Amygdala (tissue), 56 donors: ENCODE measurements at regions not wholly inside any gene's neighbourhood (a gene's known extent, or its start where the extent isn't known, plus 50 kb on each side); places are given as distances from the start of the nearest gene placed in this dataset.
"Not testable (repeated sequence)": the region's sequence is repeated elsewhere in the genome, so short reads cannot be mapped to it uniquely, and the experiment has no call there.

Experiments used
- DNase-seq, 56 donors: peaks; one replicate each; lab custom pipeline; 2025; lab: John Stamatoyannopoulos, UW

DNA sequence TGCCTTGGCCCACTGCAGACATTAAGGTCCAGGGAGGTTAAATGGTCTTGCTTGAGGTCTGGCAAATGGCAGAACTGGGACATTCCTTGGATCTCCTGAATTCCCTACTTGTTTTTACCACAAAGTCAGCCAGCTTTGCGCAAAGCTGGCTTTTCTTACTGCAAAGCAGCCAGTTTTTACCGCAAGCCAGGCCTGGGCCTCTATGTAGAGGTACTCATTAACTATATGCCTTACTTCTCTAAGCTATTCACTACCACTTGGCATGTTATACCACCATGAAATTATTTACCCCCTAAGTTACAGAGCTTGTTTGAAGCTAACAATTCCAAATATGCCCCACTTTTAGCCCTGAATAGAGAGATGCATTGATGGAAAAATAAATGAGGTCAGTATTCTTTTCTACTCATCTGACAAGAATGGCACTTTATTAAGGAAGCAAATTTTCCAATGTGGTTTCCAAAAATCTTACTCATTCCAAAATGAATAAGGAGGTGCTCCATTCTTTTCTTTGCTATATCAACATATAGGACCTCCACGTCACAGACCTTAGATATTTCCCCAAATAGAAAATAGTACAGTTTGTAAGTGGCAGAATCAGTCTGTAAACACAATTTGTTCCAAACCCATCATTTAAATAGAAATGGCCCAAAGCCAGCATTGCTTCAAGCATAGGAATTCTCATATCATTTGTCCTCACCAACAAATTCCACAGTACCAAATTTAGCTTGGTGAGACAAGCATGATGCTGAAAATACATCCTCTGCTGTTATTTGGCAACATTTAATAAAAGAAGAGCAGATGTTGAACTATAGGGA, 143.9 kb upstream of the TSC22D1 start:
- DNase-seq, result peak in 2 of 56 donors; percentile 1

DNA sequence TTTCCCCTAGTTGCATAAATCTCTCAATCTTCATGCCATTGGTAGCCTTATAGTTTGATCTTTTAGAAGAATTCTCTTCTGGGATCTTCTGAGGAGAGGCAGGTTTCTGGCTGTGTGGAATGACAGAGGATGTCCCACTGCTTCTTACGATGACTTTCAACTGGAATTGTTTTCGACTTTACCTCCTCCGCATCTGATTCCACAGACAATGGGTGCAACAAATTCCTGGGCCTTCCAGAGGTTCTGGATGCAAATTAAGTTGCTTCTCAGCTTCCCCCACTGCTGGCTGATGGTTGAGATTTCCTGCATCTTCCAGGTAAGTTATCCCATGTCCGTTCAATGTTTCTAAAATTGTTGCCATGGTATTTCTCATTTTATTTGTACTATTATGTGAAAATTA, 142.3 kb upstream of the TSC22D1 start:
- DNase-seq, result no peak

DNA sequence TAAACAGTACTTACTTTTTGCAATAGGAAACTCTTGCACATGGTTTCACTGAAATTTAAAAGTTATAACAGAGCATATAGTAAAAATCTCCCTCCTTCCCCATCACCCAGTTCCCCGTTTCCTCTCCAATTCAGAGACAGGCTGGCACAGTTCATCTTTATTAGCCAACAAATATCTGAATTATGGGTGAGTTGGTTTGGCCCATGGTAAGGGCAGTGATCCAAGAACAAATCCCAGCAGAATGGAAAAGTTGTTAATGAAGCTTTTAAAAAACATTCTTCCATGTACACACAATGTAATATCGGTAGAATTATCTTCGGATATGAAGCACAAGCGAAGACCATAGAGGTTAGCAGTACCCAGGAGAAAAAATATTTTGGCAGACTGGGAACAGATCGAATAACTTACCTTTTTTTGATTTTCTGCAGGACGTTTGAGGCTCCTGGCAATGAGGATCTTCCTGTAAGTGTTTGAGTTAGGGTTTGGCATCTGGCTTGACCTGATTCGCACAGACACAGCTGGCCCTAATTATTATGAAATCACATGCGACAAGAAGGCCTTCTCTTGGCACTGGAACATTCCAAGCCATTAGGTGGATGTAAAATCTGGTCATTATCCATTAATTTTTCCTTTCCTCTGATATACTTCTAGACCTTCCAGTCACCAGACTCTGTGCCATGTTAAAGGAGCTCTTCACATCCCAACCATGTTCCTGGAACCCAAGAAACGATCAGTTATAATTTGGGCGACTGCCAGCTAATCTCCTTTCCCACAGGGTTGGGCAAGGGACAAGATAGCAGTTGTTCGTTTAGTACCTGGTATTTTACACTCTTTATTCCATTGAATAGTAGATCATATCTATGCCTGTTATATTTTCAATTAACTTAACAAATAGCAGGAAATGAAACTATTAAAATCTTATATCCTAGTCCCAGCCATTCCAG, 139.4 kb upstream of the TSC22D1 start:
- no peak for DNase-seq

DNA sequence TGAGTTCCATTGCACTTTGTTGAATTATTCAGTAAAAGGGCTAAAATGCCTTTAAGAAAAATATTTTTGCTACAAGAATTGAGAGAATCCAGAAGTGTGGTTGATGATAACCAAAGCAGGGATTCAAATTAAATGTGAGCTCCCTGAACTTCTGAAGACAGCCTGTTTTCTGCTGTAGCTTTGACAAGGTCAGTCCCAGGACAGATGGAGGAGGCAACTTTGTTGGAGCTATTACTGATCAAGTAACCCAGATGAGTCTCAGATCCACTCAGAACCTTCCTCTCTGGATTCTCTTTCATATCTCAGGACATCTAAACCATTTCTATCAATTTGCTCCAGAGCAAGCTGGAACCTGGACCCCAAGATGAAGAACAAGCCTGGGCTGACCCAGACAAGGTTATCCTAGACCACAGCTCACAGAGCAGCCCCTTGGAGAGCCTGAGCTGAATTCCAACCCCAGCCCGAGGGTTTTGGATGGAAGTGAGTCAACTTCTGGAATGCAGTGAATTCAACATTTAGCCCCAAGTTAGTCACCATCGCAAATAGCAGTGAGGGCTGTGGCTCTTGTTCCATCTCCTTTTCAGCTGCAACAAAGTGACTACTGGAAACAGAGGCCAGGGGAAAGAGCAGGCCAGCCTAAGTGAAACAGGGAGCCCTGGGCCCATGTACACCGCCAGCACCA, 137.8 kb upstream of the TSC22D1 start:
- no peak for DNase-seq

DNA sequence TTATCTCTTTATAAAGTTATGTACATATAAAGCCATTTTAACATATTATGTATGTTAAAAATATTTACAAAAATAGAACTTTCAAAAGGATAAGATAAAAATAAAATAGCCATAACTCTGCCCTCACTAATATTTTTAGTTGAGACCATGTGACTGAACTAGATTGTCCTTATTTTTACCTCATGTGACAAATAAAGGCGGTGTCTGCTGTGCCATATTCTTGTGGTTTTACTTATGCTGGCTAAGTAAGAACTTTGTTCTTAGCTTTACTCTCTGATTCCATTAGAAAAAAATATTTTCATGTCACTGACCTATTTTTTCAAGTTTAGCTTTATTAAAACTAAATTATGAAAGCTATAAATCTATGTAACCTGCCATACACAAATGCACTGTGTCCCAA, 135.6 kb upstream of the TSC22D1 start:
- no peak for DNase-seq

DNA sequence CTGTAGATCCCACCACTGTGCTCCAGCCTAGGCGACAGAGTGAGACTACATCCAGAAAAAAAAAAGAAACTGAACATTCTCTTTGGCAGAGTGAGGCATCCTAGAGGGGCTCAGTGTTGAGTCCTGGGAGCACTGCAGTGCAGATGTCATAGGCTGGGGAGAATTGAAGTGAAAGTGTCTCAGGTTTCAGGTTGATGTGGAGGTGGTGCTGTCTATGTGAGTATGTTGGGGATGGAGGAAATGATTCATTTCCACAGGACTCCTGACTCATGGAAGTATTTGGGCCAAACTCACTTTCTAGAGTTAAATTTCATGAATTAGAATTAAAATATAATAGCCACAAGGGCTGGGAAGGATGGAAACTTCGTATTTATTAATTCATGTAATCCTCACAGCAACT, 134.4 kb upstream of the TSC22D1 start:
- no peak for DNase-seq

DNA sequence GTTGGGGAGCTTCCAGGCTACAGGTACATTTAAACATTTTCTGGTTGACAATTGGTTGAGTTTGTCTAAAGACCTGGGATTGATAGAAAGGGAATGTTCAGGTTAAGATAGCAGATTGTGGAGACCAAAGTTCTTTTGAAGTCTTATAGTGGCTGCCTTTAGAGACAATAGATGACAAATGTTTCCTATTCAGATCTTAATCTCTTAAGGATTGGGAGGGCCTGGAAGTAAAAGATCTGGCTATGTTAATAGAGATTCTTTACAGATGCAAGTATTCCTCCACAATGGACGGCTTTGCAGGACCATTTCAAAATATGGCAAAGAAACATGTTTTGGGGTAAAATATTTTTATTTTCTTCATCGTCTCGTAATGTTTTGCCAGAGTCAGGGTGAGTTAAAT, 128.7 kb upstream of the TSC22D1 start:
- not testable (repeated sequence) for DNase-seq

DNA sequence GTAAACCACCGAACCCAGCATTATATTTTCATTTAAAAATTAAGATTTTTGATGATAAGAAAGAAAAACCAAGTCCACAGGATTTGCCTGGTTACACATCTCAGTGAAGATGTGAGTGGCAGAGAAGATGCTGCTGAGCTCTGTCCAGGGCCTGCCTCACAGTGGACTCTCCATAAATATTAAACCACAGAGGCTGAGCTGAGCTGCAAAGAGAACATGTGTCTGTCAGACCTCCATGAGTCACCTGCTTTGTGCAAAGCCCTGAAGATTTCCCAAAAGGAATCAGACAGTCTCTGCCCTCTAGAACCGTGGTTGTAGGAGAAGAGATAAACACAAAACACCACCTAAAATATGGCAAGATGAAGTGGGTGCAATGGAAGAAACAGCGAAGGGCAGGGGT, 127.2 kb upstream of the TSC22D1 start:
- no peak for DNase-seq

DNA sequence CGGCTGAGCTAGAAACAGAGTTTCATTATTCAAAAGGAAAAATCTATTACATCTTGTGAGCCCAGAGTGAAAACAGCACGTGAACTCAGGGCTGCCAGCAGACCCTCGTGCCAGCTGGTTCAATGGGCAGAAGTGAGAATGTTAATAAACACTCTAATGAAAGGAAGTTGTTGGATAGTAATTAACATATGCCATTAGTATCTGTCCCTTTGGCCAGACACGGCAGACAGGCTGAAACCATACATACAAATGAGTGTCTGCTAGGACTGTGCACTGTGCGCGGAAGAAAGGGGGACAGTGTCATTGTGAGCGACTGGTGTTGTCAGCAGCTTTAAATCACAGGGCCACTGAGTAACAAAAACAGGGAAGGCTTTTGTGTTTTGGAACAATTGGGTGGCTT, 121.9 kb upstream of the TSC22D1 start:
- peak in 45 of 56 donors; percentile 1 to 77 (median 20) for DNase-seq

DNA sequence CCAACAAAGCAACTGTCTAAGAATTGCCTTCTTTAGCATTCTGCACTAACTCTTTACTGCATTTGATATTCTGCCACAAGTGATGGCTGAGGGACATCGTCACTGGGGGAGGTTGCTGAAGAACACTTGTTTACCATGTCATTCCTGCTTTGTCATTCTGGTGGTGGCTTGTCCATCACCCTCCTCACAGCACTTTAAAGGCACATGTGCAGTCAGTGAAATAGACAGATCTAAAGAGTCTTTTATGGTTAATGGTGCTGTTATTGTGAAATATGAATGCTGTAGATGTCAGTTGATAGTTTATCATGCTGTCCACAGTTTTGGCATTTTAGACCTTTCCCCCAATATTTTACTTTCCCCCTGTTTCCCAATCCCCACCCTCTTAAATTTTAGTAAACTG, 120.9 kb upstream of the TSC22D1 start:
- DNase-seq, result peak in 1 of 56 donors; percentile 10

DNA sequence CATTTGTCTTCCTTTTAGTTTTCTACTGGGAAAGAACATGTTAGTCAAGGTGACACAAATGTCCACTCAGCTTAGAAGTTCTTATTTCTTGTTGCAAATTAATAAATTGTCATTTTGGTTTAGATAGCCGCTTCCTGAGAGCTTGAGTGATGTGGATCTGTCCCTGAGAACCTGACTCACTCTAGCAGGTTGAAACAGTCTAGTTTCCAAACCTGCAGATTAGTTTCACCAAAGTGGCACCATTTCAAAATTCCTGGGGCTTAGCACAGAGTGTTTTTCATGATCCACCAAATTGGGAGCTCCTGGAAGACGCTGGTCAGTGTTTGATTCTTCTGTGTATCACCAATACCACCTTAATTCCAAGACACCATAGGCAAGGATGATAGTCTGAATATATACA, 119.4 kb upstream of the TSC22D1 start:
- no peak for DNase-seq

DNA sequence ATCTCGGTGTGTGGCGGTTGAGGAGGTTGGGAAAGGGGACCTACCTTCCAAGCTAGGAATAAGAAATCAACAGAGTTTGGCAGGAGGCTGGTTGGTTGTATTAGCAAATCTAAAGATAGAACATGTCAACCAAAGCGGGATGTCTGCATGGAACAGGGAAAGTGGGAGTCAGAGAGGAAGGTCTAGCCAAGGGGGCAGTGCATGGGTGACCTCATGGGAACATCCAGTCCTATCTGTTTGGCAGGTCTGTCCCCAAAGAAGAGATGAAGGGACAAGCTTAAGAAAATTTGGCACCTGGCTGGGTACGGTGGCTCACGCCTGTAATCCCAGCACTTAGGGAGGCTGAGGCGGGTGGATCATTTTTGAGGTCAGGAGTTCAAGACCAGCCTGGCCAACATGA, 118.7 kb upstream of the TSC22D1 start:
- no peak for DNase-seq

DNA sequence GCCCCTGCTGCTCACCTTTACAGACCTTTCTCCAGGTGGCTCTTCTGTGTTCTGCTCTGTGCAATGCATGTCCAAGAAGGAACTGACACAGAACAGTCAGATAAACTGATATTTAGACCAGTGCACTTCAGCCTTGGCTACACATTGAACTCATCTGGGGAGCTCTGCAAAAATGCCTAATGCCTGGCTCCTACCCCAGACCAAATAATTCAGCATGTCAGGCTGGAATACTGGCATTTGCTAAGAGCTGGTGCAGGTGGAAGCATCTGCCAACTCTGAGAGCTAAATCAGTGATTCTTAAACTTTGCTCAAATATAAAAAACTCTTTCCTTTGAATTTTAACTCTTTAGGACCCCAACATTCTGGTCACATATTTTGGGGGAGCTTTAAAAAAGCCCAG, 118.2 kb upstream of the TSC22D1 start:
- DNase-seq, result no peak

DNA sequence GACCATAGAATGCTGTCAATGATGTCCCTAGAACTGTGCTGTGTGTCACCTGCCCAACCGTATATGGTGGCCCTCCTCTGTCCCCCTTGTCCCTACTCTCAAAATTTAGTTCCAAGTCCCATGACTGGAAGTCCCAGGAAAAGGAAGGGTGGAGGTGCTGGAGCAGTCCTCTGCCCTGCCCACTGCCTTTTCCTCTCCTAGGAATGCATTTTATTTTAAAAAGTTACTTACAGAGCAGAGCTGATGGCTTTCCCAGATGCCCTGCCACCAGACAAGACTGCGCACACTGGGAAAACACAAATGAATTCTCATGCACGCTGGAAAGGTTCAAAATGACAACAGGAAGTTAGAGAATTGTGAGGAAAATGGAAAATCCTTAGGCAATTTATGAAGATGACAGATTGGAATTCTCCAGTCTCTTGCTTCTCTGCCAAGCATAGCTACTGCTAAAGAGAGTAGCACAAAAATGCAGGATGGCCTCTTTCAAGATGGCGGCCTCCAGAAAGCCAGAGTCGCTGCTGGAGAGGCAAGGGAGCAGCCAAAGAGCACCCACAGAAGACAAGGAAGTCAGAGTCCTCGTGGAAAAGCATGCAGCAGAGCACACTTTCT, 117.1 kb upstream of the TSC22D1 start:
- no peak for DNase-seq

DNA sequence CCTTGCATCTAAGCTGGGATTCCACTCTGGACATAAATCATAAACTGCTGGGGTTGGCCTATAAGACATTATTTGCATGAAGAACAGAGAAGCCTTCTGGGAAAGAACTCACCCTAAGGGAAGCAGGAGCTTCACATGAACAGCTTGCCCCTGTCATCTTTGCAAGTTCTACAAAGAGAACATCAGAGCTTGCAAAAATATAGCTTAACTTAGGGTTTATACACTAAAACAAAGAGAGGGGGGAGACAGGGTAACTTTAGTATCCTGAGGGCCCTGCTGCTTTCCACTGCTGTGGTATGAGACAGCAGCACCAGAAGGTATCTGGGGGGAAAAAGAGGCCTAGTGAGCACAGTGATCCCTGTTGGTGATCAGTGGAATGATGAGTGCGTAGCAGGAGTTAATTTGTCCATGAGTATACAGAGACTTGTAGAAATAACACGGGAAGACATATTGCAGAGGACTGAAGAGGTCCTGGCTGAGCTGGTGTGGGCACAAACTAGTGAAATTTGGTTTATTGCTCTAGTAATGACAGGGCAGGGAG, 116.1 kb upstream of the TSC22D1 start:
- DNase-seq, result no peak

DNA sequence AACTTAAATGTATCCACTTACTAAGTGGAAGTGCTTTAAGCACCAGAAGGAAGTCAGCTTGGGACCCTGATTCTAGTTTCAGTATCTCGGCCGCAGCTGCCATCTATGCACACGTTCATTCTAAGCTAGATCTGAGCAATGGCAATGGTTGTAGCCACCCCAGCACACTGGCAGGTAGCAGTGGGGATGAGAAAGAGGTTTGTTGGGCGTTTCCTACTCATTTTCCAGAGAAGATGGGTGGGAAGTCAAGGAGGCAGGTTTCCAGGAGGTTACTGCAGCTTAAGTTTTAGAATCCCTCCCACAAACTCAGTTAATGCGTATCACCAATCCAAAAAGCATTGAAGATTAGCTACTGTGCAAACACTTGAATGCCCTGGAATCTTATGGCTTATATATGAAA, 114.2 kb upstream of the TSC22D1 start:
- no peak for DNase-seq

DNA sequence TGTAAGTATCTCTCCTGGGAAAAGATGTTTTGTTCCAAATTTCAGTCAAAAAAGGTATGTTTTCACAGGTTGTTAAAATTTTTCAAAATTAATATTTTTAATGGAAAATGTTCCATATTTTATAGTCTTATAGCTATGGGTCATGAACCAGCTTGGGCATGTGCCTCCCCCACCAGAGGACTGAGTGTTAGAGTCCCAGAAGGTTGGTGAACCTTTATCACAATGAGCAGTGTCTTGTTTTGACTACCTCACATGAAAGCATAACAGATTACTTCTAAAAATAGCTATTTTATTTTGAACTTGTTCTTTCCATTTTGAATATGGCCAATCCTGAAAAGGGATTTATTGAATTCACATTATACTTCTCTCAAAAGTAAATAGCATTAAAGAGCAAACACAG, 112.5 kb upstream of the TSC22D1 start:
- no peak for DNase-seq

DNA sequence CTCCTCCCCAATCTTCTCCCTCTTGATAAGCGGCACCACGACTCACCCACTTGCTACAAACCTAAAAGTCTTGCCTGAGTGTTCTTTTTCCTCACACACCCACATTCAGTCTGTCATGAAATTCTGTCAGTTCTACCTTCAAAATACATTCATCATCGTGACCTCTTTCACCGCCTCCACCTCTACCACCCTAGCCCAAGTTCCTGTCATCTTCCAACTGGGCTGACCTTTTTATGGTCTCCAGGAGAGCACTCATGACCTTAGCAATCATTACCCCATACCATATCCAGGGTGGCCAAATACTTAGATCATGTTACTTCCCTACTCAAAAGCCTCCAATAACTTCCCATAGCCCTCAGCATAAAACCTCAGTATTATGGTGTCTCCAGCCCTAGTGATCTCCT, 110.4 kb upstream of the TSC22D1 start:
- DNase-seq, result no peak

DNA sequence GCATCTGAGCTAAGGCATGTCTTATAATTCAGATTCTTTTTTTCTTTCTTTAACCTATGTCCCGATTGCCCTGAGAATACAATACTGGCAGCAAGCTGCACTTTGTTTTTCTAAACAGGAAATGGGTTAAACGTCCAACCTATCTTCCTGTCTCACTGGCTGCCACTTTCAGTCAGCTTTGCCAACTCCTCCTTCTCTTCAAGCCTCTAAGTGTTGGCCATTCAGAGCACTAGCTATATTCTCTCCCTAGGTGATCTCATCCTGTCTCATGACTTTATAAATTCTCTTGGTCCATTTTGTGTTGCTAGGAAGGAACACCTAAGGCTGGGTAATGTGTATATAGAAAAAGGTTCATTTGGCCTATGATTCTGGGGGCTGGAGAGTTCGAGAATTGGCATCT, 109.5 kb upstream of the TSC22D1 start:
- DNase-seq, result no peak

DNA sequence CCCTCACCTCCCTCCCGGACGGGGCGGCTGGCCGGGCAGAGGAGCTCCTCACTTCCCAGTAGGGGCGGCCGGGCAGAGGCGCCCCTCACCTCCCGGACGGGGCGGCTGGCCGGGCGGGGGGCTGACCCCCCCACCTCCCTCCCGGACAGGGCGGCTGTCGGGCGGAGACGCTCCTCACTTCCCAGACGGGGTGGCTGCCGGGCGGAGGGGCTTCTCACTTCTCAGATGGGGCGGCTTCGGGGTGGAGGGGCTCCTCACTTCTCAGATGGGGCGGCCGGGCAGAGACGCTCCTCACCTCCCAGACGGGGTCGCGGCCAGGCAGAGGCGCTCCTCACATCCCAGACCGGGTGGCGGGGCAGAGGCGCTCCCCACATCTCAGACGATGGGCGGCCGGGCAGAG, 106.3 kb upstream of the TSC22D1 start:
- not testable (repeated sequence) for DNase-seq
